GM12891 (cell line): ENCODE measurements at regions not wholly inside any gene's neighbourhood (a gene's known extent, or its start where the extent isn't known, plus 50 kb on each side); places are given as distances from the start of the nearest gene placed in this dataset.

Experiments
- POLR2A ChIP-seq: IDR thresholded peaks from 2 replicates; pipeline ENCODE4 v1.6.1; 2011; ENCODE audit warnings: low read depth, low read length, control low read depth
- POLR2AphosphoS5 ChIP-seq: IDR thresholded peaks from 2 replicates; pipeline ENCODE4 v1.6.1; 2011; ENCODE audit warnings: low read depth, low read length, control low read depth
- POU2F2 ChIP-seq: IDR thresholded peaks from 2 replicates; pipeline ENCODE4 v1.6.1; 2011; ENCODE audit warnings: low read depth, mild to moderate bottlenecking, control low read depth, low read length, moderate library complexity
- TAF1 ChIP-seq: IDR thresholded peaks from 2 replicates; pipeline ENCODE4 v1.6.1; 2011; ENCODE audit warnings: low read depth, low read length, control low read depth

DNA sequence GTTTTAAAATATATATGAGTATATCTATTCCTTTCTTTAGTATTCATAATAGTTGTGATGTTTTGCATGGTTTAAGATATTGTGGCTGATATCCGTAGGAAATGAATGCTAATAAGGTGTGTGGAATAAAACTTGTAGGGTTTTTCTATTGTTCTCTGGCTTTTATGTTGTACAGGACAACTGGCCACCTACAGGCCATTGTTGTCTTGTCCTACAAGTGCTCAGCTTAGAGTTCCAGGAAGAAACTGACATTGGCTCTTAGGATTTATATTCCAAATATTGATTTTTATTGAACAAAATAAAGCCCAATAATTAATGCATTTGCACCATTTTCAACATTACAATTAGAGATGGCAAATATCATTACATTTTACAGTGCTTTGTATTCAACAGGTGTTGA is 512.8 kb upstream of the TENM4 start:
- TF ChIP-seq TAF1 (no peak), POU2F2 (no peak), POLR2A (no peak), POLR2AphosphoS5 (no peak)
